Activated CD8-positive, alpha-beta T cell treated with anti-CD3 and anti-CD28 coated beads for 36 hours (primary cell): ENCODE measurements at regions not wholly inside any gene's neighbourhood (a gene's known extent, or its start where the extent isn't known, plus 50 kb on each side); places are given as distances from the start of the nearest gene placed in this dataset.

Source experiments
- ATAC-seq: fragments of 200-7000 bp; cut with Tn5 transposase; one replicate; pipeline ENCODE4 v1.10.0; 2021; ENCODE audit warnings: mild to moderate bottlenecking, moderate library complexity
- CTCF ChIA-PET: fragments of 350-600 bp; sonication (Branson Sonifier 250); formaldehyde crosslinking; loops from one replicate; lab custom pipeline; 2021; ENCODE audit warnings: antibody characterized with exemption; lab: Charles Lee
- POLR2A ChIA-PET: fragments of 350-600 bp; sonication (Branson Sonifier 250); formaldehyde crosslinking; loops from one replicate; lab custom pipeline; 2021; ENCODE audit warnings: antibody characterized with exemption; lab: Charles Lee
- DNase-seq: peaks from one replicate; pipeline ENCODE4 v3.0.0-alpha.2; 2020
- H3K27ac Mint-ChIP-seq: one replicate; pipeline ENCODE4 v1.8.0; 2021; ENCODE audit warnings: mild to moderate bottlenecking, mixed read lengths
- H3K27me3 Mint-ChIP-seq: one replicate; pipeline ENCODE4 v1.8.0; 2021; ENCODE audit warnings: mixed read lengths
- H3K36me3 Mint-ChIP-seq: one replicate; pipeline ENCODE4 v1.8.0; 2021; ENCODE audit warnings: low read depth, mixed read lengths
- H3K4me1 Mint-ChIP-seq: one replicate; pipeline ENCODE4 v1.8.0; 2021; ENCODE audit warnings: low read depth, mixed read lengths
- H3K4me3 Mint-ChIP-seq: one replicate; pipeline ENCODE4 v1.8.0; 2021; ENCODE audit warnings: mild to moderate bottlenecking, moderate library complexity, mixed read lengths
- H3K9me3 Mint-ChIP-seq: one replicate; pipeline ENCODE4 v1.8.0; 2021; ENCODE audit warnings: mixed read lengths
- intact Hi-C: fragments of 100-400 bp; cut with micrococcal nuclease; formaldehyde crosslinking; loops from one replicate; pipeline ENCODE4 v1.10.0; 2022
- TF ChIP-seq, protein P1 (sequence below): fragments of 200-600 bp; IDR thresholded peaks from one replicate; pipeline ENCODE4 v1.8.0; 2022; ENCODE audit warnings: antibody characterized with exemption, mild to moderate bottlenecking

DNA sequence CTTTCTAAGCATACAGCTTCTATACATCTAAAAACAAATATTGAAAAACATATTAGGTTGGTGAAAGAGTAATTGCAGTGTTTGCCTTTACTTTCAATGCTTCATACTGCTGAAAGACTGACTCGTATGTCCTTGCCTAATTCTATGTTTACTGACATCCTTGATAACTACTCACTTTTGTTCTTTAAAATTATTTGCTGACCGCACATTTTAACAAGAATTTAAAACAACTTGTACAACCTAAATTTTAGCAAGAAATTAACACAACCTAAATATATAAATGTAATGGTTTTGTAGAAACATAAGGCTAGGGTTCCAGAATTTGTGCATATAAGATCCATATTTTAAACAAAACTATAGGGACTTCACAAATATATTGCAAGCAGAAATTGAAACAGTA, 640.2 kb upstream of the MMS22L start:
- H3K27ac Mint-ChIP-seq = no peak overlapping the region

DNA sequence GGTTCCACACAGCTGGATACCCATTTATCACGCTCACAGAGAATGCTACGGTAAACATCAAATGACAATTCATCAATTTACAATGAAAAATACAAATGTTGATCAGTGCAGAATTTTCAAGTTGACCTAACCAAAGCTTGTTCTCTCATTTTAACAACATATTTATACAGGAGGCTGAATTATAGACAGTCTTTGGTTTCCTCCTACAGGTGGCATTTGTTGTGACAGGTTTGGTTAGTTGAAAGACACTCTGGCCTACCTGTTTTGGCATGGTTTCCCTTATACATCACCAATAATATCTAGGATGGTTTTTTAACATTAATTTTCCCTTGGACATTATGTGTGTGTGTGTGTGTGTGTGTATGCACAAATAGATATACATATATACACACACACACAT, 642.5 kb upstream of the MMS22L start:
- Mint-ChIP-seq H3K36me3 (no peaks in the 10 kb centered on the region), H3K27me3 (no peaks in the 10 kb centered on the region), H3K9me3 (no peaks in the 10 kb centered on the region), H3K27ac (no peak overlapping the region), H3K4me3 (no peak overlapping the region), H3K4me1 (no peaks in the 10 kb centered on the region)
- intact Hi-C loops = no loop called here
- CTCF ChIA-PET = interaction anchor here (1.4 kb wide), 1 partner anchor 432 kb away, joined by 3 read pairs; no protein-coding TSS in a partner anchor
- POLR2A ChIA-PET = no interaction called here
- ATAC-seq (no peak), DNase-seq (no peak)
- TF ChIP-seq, protein P1, sequence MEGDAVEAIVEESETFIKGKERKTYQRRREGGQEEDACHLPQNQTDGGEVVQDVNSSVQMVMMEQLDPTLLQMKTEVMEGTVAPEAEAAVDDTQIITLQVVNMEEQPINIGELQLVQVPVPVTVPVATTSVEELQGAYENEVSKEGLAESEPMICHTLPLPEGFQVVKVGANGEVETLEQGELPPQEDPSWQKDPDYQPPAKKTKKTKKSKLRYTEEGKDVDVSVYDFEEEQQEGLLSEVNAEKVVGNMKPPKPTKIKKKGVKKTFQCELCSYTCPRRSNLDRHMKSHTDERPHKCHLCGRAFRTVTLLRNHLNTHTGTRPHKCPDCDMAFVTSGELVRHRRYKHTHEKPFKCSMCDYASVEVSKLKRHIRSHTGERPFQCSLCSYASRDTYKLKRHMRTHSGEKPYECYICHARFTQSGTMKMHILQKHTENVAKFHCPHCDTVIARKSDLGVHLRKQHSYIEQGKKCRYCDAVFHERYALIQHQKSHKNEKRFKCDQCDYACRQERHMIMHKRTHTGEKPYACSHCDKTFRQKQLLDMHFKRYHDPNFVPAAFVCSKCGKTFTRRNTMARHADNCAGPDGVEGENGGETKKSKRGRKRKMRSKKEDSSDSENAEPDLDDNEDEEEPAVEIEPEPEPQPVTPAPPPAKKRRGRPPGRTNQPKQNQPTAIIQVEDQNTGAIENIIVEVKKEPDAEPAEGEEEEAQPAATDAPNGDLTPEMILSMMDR = no peak

More for the DNA sequence above, 640.2 kb upstream of the MMS22L start:
- DNase-seq (no peak), ATAC-seq (no peak)
- Mint-ChIP-seq H3K4me3 (no peak overlapping the region), H3K4me1 (no peaks in the 10 kb centered on the region), H3K9me3 (no peaks in the 10 kb centered on the region), H3K27me3 (no peaks in the 10 kb centered on the region), H3K36me3 (no peaks in the 10 kb centered on the region)
- TF ChIP-seq, protein P1 = no peak
- ChIA-PET CTCF (no interaction called here), POLR2A (no interaction called here)
- intact Hi-C loops = no loop called here

DNA sequence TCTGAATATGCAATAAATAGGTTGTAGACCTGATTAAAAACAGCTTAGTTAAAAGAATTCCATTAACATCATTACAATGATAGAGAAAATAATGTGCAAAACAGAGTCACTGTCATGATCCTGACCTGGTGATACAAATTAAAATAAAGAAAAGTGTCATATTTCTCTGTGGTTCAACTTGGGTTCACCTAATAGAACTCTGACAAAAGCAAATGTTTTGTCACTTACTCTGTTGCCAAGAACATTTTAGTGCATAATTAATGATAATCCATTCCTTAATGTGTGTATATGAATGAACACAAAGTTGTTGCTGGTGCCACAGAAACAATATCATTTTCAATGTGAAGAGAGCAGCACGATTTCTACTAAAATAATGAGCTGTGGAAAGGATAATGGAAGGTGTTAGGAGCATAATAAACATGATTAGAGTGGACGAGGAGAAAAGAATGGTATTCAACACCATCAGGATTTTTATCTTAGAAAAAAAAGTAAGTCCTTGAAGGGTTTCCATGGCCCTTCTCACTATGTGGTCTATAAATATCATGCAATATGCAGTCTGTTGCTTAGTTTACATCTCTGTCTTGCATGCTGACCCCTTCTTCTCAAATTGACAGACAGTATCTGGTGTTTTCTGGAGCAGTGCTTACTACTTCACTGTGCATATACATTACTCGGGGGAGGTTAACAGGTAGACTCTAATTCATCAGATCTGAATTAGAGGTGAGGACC, 656.6 kb upstream of the MMS22L start:
- Mint-ChIP-seq H3K9me3 (peaks cover 1% of the 10 kb centered on the region), H3K4me1 (no peaks in the 10 kb centered on the region), H3K27ac (no peak overlapping the region), H3K4me3 (no peak overlapping the region), H3K27me3 (no peaks in the 10 kb centered on the region), H3K36me3 (no peaks in the 10 kb centered on the region)
- ChIA-PET CTCF (no interaction called here), POLR2A (no interaction called here)
- TF ChIP-seq, protein P1 = no peak
- intact Hi-C loops = no loop called here
- DNase-seq (no peak), ATAC-seq (no peak)

DNA sequence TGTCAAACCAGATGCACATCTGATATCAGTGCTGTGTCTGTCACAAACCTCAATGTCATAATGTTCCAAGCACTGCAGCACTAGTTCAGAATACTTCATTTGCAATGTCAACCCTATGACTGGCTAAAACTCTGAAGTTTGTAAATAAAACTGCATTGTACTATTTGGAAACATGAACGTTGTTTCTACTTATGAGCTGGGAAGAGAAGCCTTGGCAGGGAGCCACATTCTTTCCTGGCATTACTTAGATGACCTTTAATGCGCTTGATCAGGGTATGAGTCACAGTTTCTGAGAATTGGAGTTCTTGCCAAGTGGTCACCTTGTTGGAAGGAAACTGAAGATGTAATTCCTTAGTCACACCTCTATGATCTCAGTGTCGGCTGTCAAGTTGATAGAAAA, 664.8 kb upstream of the MMS22L start:
- intact Hi-C loops = no loop called here
- Mint-ChIP-seq H3K9me3 (no peaks in the 10 kb centered on the region), H3K4me1 (no peaks in the 10 kb centered on the region), H3K27me3 (no peaks in the 10 kb centered on the region), H3K4me3 (no peak overlapping the region), H3K27ac (no peak overlapping the region), H3K36me3 (no peaks in the 10 kb centered on the region)
- CTCF ChIA-PET = no interaction called here
- DNase-seq = no peak
- TF ChIP-seq, protein P1 = no peak
- ATAC-seq = no peak
- POLR2A ChIA-PET = no interaction called here

DNA sequence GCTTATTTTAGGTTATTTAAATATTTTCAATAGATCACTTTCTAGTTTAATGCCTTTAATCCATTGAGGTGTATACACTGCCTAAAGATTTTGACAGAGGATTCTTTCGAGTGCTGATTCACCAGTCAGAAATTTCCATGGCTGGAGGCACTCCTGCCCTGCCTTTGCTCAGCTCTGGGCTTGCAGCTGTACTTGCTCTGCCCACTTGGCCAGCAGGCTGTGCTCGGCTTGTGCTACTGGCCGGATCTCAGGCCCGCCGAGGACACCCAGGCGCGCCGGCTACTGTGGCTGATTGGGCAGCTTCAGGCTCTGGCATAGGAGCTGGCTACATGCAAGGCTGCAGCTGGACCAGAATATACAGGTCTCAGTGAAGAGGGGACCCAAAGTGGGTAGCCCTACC, 675.1 kb upstream of the MMS22L start:
- TF ChIP-seq, protein P1 = no peak
- H3K4me1 Mint-ChIP-seq = no peaks in the 10 kb centered on the region
- ATAC-seq (no peak), DNase-seq (no peak)
- no peaks in the 10 kb centered on the region for H3K36me3 Mint-ChIP-seq
- peaks cover 5% of the 10 kb centered on the region for H3K9me3 Mint-ChIP-seq
- H3K27ac Mint-ChIP-seq = no peak overlapping the region
- H3K4me3 Mint-ChIP-seq = no peak overlapping the region
- CTCF ChIA-PET = no interaction called here
- H3K27me3 Mint-ChIP-seq = no peaks in the 10 kb centered on the region
- POLR2A ChIA-PET = no interaction called here
- intact Hi-C loops = no loop called here
